ENCODE measurements at regions not wholly inside any gene's neighbourhood (a gene's known extent, or its start where the extent isn't known, plus 50 kb on each side); places are given as distances from the start of the nearest gene placed in this dataset.
"Not testable (repeated sequence)": the region's sequence is repeated elsewhere in the genome, so short reads cannot be mapped to it uniquely, and the experiment has no call there.

DNA sequence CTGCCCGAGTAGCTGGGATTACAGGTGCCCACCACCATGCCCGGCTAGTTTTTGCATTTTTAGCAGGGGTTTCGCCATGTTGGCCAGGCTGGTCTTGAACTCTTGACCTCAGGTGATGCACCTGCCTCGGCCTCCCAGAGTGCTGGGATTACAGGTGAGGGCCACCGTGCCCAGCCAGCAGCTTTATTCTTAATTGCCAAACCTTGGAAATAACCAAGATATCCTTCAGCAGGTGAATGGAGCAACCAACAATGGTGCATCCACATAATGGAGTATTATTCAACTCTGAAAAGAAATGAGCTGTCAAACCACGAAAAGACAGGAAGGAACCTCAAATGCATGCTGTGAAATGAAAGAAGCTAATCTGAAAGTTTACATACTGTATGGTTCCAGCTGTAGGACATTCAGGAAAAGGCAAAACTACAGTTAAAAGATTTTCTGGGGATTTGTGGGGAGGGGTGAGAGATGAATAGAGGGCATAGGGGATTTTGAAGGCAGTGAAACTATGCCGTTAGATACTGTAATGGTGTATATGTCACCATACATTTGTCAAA is 118.8 kb upstream of the CCND2 start:
- DNase-seq, result peak; percentile 68

DNA sequence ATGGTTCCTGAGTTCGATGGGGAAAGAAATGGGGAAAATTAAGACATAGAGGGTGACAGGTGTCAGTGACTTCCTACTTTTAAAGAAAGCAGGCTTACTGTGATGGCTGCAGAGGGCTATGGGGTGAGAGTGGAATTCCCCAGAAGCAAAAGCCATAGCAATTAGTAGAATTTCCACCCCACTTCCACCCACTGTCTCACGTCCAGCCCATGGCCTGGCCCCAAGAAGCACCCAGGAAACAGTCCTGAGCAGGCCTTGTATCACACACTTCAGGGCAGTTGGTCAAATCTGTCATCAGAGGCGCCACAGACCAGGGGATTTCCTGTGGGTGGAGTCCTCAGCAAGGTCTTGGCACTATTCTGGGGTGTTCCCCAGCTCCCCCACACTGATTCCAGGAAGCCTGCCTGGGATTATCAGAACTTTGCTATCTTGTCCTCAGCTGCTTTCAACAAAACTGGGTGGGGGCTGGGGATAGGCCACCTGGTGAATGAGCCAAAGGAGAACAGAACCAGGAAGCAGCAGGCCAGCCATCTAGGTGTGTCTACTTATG is 120.1 kb upstream of the CCND2 start:
- peak; percentile 94 for DNase-seq

DNA sequence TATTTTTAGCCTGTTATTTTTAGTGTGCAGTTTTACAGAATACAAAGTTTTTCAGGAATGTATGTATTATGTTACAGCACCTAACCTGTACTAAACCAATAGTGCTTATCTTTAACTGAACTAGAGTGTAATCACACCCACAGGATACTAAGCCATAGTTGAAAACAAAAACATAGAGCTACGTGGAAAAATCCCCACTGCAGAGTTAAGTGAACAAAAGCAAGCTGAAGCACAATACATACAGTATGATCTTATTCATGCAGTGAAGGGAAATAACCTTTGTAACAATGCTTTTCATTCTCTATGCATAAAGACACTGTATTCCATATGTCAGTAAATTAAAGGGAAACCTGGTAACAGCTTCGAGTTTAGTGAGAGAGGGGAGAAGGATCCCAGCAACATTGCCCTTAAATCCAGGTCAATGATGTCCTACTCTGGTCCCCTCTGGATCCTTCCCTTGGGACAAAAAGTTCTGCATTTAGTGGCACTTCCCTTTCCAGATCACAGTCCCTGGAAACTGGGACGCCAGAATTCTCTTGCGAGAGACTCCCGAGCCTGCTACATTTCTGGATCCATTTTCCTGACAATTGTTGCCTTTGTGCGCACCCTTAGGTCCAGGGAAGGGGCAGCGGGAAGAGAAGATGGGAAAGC is 121.3 kb upstream of the CCND2 start:
- no peak for DNase-seq

DNA sequence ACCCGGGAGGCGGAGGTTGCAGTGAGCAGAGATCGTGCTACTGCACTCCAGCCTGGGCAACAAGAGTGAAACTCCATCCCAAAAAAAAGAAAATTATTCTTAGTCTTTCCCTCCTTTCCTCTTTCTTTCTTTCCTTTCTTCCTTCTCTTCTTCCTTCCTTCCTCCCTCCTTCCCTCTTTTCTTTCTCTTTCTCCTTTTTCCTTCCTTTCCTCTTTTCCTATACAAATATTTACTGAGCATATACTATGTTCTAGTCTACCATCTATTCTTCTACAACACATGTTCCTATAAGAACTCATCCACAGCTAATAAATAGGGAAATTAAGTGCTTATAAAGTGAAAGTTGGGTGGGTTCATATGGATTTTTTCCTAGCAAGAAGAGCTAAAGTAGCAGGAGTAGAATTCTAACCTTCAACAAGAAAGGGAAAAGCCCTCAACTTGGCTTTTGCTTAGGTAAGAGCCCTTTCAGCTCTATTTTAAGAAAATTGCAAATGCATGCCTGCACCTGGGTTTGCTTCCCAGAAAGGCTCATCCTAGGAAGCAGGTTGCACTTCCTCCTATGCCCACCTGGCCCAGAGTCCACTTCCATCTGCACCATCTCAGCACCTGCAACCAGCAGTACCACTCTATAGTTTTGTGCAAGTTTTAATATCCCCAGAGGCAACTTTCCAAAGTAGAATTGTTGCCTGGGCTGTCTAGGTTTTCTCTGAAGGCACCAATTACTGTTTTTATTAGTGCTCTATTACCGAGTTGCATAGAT is 122.0 kb upstream of the CCND2 start:
- no peak for DNase-seq

DNA sequence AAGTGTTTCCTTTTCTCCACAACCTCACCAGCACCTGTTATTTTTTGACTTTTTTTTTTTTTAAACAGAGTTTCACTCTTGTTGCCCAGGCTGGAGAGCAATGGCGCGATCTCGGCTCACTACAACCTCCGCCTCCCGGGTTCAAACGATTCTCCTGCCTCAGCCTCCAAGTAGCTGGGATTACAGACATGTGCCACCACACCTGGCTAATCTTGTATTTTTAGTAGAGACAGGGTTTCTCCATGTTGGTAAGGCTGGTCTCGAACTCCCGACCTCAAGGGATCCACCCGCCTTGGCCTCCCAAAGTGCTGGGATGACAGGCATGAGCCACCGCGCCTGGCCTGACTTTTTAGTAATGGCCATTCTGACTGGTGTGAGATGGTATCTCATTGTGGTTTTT is 123.2 kb upstream of the CCND2 start:
- not testable (repeated sequence) for DNase-seq

DNA sequence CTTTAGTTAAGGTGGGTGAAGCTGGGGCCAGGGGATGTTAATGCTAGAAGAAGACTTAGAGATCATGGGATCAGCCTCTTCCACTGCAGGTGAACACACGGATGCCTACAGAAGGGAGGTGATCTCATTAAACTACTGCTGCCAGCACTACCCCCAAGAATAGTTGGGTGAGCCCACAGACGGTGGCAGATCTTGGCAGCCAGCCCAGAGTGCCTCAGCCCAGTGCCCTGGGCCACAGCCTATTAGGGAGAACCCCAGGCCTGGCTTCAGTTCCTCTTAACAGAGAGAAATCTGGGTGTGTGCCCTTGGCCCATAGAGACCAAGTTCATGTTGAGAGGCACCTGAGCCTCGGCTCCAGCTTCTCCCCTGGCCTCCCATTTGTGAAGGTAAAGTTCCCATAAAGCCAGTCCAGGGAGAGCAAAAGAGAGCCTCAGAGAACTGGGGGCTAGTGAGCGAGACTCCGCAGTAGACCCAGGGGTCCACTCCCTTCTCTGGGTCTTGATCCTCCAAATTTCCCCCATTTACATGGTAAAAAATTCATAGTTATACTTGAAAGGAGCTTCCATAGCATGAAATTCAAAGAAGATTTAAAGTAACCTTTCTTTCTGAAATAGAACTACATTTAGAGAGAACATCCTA is 125.0 kb upstream of the CCND2 start:
- DNase-seq, result peak; percentile 70

DNA sequence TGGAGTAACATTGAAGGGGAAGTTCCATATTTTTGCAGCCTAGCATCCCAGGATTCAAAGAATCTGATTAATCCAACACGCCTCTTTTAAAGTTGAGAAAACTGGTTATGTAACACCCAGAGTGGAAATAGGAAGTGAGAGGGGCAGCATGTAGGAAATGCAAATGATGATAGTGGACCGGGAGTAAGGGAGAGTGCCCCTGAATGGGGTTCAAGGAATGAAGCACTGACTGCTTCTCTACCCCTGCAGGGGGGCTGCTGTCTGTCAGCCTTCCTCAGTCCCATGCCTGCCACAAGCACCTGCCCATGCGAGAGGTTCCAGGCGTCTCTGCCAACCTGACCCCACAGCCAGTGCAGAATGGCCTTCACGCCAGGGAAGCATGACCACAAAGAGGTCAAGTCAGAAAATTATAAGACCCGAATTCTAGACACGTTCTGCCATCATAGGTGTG is 126.5 kb upstream of the CCND2 start:
- no peak for DNase-seq

DNA sequence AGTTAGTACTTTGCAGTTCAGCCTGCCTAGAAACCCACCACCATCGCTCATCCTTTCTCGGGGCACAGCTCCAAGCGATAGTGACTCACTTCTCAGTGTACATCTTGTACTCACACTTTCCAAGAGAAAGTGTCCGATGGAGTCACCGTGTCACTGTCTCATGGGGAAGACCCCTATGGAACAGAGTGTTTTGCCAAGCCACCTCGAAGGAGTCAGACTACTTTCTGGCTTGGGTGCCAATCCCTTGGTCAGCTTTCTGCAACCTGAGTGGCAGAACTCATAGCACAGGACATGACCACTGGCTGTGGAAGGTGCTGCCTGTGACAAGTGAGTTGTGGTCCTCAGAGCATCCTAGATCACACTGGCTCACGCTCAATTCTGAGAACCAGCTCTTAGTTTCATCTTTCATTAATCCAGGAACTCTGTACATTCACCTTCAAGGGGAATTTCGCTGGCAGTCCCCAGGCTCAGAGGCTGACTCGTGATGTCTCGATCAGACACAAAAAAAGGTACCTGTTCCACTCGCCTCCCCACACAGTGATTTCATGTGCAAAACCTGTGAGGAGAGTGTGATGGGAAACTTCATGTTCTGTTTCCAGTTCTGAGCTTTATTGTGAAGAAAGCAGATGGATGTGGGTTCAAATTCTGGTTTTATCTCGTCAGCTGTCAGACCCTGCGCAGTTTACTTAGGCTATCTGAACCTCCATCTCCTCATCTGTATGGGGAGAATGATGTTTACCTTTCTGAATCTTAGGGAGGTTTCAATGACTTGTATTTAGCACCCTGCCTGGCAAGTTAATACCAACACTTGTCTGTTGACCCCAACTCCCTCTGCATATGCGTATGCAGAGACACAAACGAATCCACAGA is 127.3 kb upstream of the CCND2 start:
- peak; percentile 79 for DNase-seq

DNA sequence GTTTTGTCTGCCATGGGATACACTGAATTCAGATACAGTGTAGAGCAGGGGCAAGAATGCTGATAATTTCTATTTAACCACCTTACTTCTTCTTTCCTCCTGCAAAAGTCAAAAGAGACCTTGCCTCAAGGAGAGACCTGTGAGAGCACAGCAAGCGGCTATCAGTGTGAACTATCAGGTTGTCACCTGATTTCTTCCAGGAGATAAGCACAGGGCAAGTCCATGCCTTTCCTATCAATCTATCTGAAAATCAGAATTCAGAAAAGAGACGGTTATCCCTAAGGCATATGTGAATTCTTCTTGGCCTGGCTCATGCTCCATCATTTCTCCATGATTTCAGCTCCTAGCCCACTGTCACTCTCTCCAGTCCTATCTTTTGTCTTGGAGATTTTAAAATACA is 128.9 kb upstream of the CCND2 start:
- DNase-seq, result no peak

DNA sequence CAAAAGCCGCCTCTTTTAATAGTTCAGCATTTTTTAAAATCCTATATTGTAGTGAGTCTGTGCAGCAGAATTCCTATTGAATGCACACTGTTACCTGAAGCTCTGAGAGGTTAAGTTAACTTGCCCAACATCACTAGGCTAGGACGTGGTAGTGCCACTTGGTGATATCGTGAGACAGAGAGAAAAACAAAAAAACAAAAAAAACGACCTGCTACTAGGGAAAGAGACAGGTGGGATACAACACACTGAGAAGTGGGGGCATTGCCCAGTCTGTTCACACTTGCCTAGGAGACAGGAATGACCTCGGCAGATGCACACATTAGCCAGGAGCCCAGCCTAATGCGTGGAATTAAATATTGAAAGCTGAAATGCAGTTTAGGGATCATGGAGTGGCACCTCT is 129.7 kb upstream of the CCND2 start:
- DNase-seq, result peak; percentile 67

DNA sequence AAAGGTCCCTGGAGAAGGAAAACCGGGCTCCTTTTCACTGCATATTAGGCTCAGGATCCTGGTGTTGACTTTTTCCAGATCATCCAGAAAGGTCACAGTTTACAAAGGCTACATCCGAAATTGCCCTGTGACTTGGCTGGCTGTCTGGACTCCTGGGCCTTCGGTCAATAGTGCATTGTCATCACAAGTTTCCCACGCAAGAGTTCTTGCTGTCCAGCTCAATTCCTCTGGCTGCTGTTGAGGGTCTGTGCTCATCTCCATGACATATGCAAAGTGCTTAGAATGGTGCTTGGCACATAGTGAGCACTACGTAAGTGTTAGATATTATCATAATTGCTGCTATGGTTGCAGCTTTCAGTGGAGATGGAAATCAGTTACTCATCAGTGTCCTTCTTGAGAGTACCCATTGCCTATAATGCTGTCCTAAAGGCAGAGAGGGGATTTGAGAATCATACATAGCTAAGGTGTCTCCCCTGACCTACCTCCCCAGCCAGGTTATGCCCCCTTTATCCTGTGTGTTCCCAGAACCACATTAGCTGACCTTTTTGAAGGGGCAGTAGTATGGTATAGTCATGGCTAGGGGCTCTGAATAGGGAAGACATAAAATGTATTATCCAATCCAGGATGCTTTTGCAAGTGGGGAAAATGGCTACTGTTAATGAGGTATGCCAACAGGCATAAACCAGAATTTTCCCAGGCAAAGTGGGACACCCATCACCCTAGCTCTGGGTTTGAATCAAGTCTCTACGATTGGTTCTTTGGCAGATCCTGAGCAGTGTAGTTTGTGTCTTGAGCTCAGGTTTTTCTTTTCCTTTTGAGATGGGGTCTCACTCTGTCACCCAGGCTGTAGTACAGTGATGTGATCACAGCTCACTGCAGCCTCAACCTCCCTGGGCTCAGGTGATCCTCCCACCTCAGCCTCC is 132.0 kb upstream of the CCND2 start:
- DNase-seq, result peak; percentile 74

DNA sequence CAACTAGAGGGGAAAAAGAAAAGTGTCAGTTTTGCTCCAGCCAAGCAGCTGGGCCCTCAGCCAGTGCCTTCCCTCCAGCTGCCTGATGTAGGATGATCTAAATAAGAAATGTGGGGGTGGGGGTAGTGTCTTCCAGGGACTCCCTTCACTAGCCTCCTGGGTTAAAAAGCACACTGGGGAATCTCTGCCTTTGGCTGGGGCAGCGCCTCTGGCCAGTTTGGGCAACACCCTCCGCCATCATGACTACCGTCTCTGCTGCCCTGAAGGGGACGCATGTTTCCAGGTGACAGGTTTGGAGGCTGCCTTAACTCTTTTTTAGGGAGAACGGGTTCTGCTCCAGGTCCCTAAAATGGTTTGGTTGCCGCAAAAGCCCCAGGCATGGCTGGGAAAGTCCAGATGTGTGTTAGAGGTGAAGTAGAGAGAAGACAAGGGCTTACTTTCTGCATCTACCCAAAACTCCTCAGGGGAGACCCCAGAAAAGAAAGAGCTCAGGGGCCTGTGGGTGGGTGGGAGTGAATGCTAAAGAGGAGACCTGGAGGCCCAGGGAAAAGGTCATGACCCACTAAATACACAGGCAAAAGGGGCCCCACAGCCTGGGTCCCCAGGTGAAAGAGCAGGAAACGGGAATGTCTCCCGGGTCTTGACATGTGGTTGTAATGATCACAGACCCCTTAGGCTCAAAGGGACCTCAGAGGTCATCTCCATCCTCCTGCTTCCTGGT is 132.8 kb upstream of the CCND2 start:
- no peak for DNase-seq

DNA sequence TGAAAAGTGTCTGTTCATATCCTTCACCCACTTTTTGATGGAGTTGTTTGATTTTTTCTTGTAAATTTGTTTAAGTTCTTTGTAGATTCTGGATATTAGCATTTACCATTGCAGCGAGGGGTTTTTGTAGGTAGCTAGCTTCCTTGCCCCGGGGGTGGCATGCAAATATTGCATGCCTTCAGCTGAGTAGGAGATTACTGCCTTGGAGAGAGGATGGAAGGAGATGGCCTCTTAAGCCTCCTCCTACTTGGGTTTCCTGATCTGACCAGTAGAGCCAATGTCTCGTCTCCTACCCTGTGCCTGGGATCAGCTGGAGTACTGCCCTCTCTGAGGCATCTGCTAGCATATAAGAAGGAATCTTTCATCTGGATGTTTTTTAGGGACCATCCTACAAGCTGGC is 134.4 kb upstream of the CCND2 start:
- no peak for DNase-seq

DNA sequence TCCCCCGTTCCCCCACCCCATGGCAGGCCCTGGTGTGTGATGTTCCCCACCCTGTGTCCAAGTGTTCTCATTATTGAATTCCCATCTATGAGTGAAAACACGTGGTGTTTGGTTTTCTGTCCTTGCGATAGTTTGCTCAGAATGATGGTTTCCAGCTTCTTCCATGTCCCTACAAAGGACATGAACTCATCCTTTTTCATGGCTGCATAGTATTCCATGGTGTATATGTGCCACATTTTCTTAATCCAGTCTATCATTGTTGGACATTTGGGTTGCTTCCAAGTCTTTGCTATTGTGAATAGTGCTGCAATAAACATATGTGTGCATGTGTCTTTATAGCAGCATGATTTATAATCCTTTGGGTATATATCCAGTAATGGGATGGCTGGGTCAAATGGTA is 135.0 kb upstream of the CCND2 start:
- DNase-seq, result not testable (repeated sequence)

DNA sequence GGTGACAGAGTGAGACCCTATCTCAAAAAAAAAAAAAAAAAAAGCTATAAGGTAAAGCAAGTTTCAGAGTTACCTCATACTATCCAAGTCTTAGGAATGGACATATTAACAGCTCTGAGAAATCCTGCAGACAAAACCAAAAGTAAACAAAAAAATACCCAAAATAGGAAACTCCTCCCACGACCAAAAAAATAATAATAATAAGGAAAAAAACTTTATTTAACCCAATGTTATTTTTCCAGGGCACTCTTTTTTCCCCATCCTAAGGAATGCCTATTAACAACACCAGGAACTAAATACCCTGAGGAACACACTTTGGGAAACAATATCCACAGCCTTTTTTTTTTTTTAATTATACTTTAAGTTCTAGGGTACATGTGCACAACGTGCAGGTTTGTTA is 135.5 kb upstream of the CCND2 start:
- no peak for DNase-seq

DNA sequence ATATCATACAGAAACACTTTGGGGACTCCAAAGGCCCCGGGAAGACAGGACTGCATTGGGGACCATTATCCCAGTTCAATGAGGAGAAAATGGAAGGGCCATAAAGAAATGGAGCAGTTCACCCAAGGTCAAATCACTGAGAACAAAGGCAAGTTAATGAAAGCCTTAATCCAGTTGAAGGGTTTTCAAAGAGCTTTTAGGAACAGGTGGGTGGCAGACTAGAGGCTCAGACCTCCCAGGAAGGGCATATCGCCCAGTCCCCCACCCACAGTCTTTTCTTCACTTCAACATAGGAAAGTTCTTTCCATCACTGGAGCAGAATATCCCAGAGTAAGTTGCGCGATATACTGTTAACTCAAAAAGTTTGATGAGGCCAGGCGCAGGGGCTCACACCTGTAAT is 136.1 kb upstream of the CCND2 start:
- no peak for DNase-seq

DNA sequence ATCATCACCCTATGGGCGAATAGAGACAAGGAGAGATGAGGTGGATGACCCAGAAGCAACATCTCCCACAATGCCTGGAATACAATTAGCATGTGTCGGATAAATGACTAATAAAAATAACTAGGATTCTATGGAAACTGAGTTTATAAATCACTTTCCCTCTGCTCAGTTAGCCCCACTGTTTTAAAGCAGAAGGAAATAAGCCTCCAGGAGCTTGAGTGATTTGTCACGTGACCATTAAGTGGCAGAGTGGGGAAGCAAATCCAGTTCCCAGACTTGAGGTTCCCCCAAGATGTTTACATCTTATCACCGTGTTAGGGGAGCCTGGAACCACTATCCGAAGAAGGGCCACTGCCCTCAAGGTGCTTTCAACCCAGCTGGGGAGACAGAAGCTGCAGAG is 136.5 kb upstream of the CCND2 start:
- DNase-seq, result no peak

DNA sequence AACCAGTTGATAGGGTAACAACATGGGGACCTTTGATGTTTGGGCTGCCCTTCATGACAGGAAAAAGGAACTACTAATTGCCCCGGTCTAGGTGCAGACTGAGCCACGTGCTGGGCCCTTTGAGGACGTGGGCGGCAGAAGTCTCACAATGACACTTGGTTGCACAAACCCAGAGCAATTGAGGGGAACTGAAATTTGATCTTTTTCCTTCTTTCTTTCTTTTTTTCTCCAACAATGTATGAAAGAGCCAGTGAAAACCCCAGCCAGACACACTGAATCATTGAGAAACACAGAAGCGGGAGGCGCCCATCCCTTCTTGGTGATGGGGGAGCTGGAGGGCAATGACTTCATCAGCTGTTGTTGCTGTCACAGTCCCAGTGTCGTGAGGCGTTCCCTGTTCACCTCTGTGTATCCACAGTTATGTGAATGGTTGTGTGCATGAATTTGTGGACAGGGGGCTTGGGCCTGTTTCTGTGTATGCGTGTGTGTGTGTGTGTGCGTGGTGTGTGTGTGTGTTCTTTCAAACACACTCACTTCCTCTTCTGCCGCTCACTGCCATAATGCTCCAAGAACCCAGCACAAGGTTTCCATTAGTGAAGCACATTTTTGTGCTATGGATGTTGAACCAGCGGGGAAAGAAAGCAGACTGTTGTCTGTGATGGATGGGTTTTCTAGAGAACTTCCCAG is 137.5 kb upstream of the CCND2 start:
- peak; percentile 81 for DNase-seq

DNA sequence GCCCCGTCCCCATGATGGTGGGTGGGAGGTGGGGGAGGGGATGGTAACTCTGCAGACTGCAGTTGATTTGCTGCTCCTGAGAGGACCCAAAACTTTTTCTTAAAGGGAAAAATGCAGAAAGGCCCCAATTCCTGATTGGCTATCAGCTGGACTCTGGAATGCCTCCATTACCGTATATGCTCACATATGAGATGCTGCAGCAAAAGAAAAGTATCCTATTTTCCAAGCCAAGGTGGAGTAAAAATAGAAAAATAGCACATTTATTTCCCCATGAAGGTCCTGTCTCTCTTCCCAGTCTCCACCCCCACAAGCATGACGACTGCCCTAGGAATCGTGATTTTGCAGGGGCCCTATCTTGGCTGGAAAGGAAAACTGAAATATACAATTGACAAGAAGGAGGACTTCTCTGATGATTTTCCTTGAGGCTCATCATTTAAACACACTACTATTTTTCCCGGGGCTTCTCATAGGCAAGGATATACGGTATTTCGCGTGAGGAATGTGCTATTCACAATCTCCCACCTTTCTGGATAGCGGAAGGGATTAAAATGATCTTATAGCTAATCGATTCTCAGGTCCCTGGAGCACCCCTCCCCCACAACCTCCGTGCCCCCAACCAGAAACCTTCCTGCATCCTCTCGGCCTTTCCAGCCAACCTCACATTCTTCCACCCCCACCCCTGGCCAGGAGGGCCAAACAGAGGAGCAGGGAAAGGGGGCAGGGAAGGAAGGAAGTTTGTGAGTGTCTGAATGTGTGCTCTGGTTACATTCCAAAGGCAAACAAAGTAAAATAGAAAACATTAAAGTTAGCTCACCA is 138.9 kb upstream of the CCND2 start:
- no peak for DNase-seq

Data from activated CD4-positive, alpha-beta T cell treated with anti-CD3 and anti-CD28 coated beads, Interleukin-2, Interleukin-6, amounts not matched to agents 100 ng/mL and 50 ng/mL, durations not matched to agents 16 hours and 8 hours (primary cell).